ENCODE measurements at regions not wholly inside any gene's neighbourhood (a gene's known extent, or its start where the extent isn't known, plus 50 kb on each side); places are given as distances from the start of the nearest gene placed in this dataset.
A peak's percentile ranks its signal among the peaks of the same experiment; 100 is the strongest.

DNA sequence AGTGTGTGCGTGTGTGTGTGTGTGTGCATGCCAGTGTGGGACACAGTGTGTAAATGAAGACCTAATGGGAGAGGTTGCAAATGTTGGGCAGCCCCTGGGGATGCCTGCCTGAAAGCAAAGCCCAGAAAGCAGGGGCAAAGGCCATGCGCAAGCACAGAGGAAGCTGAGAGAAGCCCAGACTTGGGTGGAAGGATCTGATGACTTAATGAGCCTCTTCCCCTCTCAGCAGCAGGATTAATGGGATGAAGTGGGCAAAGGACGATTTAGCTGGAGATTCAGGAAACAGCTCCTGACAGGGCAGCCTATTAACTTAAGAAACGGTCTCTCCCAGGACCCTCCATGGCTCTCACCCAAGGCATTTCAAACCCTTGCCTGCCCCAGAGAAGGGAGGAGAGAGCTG lies 107.3 kb downstream of the EFNB1 start:
- TF ChIP-seq, protein P1, sequence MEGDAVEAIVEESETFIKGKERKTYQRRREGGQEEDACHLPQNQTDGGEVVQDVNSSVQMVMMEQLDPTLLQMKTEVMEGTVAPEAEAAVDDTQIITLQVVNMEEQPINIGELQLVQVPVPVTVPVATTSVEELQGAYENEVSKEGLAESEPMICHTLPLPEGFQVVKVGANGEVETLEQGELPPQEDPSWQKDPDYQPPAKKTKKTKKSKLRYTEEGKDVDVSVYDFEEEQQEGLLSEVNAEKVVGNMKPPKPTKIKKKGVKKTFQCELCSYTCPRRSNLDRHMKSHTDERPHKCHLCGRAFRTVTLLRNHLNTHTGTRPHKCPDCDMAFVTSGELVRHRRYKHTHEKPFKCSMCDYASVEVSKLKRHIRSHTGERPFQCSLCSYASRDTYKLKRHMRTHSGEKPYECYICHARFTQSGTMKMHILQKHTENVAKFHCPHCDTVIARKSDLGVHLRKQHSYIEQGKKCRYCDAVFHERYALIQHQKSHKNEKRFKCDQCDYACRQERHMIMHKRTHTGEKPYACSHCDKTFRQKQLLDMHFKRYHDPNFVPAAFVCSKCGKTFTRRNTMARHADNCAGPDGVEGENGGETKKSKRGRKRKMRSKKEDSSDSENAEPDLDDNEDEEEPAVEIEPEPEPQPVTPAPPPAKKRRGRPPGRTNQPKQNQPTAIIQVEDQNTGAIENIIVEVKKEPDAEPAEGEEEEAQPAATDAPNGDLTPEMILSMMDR (conservative IDR thresholded peaks at IDR 0.05; ENCODE audit: control insufficient read depth, insufficient read depth, low read depth, low read length), result no peak
- no peak overlapping the region for H3K4me3 ChIP-seq (ENCODE audit: control insufficient read depth, low read depth, low read length)
- peak; percentile 27 for DNase-seq (ENCODE audit: low read depth)

- no peak overlapping the region for H3K4me3 ChIP-seq (ENCODE audit: control insufficient read depth, low read depth, low read length)
- DNase-seq (ENCODE audit: low read depth), result no peak
- TF ChIP-seq, protein P1 (conservative IDR thresholded peaks at IDR 0.05; ENCODE audit: control insufficient read depth, insufficient read depth, low read depth, low read length), result no peak
Observed at GRCh38 chrX:68935362-68935761, 106.5 kb downstream of the EFNB1 start.

GRCh38 chrX:68934922-68935321 lies 106.1 kb downstream of the EFNB1 start:
- DNase-seq (ENCODE audit: low read depth), result no peak
- TF ChIP-seq, protein P1 (conservative IDR thresholded peaks at IDR 0.05; ENCODE audit: control insufficient read depth, insufficient read depth, low read depth, low read length), result no peak
- H3K4me3 ChIP-seq (ENCODE audit: control insufficient read depth, low read depth, low read length), result no peak overlapping the region

- no peak for DNase-seq (ENCODE audit: low read depth)
- TF ChIP-seq, protein P1 (conservative IDR thresholded peaks at IDR 0.05; ENCODE audit: control insufficient read depth, insufficient read depth, low read depth, low read length), result no peak
- H3K4me3 ChIP-seq (ENCODE audit: control insufficient read depth, low read depth, low read length), result no peak overlapping the region
Observed at GRCh38 chrX:68934421-68934820, 105.6 kb downstream of the EFNB1 start.

DNA sequence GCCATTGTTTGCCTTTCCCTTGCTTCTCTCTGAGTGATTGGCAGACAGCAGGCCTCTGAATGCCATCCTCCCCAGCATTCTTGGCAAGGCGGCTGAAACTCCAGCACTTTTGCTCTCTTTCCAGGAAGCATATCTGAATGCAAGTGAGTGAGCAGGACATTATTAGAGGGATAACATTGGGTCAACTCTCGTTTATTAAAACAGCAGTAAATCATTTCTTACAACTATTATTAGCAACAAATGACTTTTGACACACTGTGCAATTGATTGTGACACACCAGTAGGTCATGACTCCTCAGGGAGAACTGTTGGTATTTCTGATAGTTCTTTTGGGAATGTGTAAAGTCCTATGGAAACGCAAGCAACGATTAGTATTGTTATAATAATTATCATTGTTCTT lies 103.8 kb downstream of the EFNB1 start:
- peak; percentile 45 for DNase-seq (ENCODE audit: low read depth)
- no peak overlapping the region for H3K4me3 ChIP-seq (ENCODE audit: control insufficient read depth, low read depth, low read length)
- TF ChIP-seq, protein P1 (conservative IDR thresholded peaks at IDR 0.05; ENCODE audit: control insufficient read depth, insufficient read depth, low read depth, low read length), result no peak

- no peak overlapping the region for H3K4me3 ChIP-seq (ENCODE audit: control insufficient read depth, low read depth, low read length)
- TF ChIP-seq, protein P1 (conservative IDR thresholded peaks at IDR 0.05; ENCODE audit: control insufficient read depth, insufficient read depth, low read depth, low read length), result no peak
- DNase-seq (ENCODE audit: low read depth), result no peak
Observed at GRCh38 chrX:68931345-68931744, 102.5 kb downstream of the EFNB1 start.
